ENCODE measurements at regions not wholly inside any gene's neighbourhood (a gene's known extent, or its start where the extent isn't known, plus 50 kb on each side); places are given as distances from the start of the nearest gene placed in this dataset.

DNA sequence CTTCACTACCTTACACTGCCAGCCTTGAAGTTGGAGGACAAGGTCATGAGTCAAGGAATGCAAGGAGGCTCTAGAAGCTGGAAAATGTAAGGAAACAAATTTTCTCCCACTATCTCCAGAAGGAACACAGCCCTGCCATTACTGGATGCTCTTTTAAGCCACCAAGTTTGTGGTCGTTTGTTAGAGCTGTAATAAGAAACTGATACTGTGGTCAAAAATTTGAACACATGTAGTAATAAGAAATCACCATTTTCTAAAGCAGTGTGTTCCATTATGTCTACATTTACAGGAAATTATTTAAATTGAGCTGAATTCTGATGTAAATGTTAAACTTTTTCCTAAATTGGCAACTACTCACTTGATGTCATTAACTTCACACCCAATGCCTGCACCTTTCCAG lies 729.0 kb downstream of the KCNJ3 start:
- H3K23me2 ChIP-seq (ENCODE audit: low read depth, low read length), result no peaks in the 10 kb centered on the region; the same call in 1 of the 2 replicates
- TF ChIP-seq FOSL1 (IDR thresholded peaks at IDR 0.05; ENCODE audit: insufficient read depth, low read depth, low read length) (no peak), CHD1 (IDR thresholded peaks at IDR 0.05; ENCODE audit: low read depth, low read length) (no peak), CTCF (IDR thresholded peaks at IDR 0.05; ENCODE audit: control extremely low read depth in 1 of 3, insufficient read depth in 1 of 3, low read depth in 1 of 3, low read length in 3 of 3) (no peak), RFX5 (IDR thresholded peaks at IDR 0.05; ENCODE audit: borderline replicate concordance, low read depth, low read length) (no peak), RNF2 (IDR thresholded peaks at IDR 0.05; ENCODE audit: borderline replicate concordance, low read depth, low read length, missing control alignments, poor library complexity, severe bottlenecking) (no peak), SP1 (IDR thresholded peaks at IDR 0.05; ENCODE audit: low read depth, low read length) (no peak), ATF2 (IDR thresholded peaks at IDR 0.05; ENCODE audit: low read length) (no peak)
- TF ChIP-seq, protein P1, sequence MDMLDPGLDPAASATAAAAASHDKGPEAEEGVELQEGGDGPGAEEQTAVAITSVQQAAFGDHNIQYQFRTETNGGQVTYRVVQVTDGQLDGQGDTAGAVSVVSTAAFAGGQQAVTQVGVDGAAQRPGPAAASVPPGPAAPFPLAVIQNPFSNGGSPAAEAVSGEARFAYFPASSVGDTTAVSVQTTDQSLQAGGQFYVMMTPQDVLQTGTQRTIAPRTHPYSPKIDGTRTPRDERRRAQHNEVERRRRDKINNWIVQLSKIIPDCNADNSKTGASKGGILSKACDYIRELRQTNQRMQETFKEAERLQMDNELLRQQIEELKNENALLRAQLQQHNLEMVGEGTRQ (IDR thresholded peaks at IDR 0.05; ENCODE audit: low read length), result no peak

More for the DNA sequence above, 729.0 kb downstream of the KCNJ3 start:
- Histone ChIP-seq H2BK15ac (ENCODE audit: low read length) (no peak overlapping the region), H3K79me2 (ENCODE audit: control insufficient read depth in 1 of 2, insufficient read depth in 2 of 2, low read length in 2 of 2) (no peaks in the 10 kb centered on the region), H3K14ac (ENCODE audit: insufficient read length) (no peak overlapping the region), H4K5ac (ENCODE audit: insufficient read length, low read depth, low read length) (no peak overlapping the region), H2BK5ac (ENCODE audit: low read depth, low read length) (no peak overlapping the region), H3K27ac (ENCODE audit: low read depth, low read length) (no peak overlapping the region), H3K79me1 (ENCODE audit: low read depth, low read length) (no peaks in the 10 kb centered on the region), H3K18ac (ENCODE audit: extremely low read depth, low read length) (no peak overlapping the region), H4K20me1 (replicated peaks in 1 of 2; ENCODE audit: control insufficient read depth in 1 of 2, insufficient read depth in 2 of 2, low read length in 2 of 2) (no peaks in the 10 kb centered on the region), H2AFZ (ENCODE audit: low read length) (no peak overlapping the region), H2BK12ac (ENCODE audit: low read depth, low read length) (no peak overlapping the region), H2BK20ac (ENCODE audit: low read length) (no peak overlapping the region), H3K4me3 (ENCODE audit: extremely low read depth in 1 of 4, insufficient read depth in 2 of 4, low read depth in 3 of 4, low read length in 4 of 4) (no peak overlapping the region), H3K4me1 (replicated peaks in 1 of 4; ENCODE audit: control insufficient read depth in 3 of 4, insufficient read depth in 4 of 4, low read length in 3 of 4) (no peaks in the 10 kb centered on the region), H3K23ac (ENCODE audit: insufficient read length) (no peak overlapping the region), H2BK120ac (replicated peaks; ENCODE audit: low read depth, low read length) (no peak overlapping the region), H4K91ac (replicated peaks; ENCODE audit: insufficient read length, low read length) (no peak overlapping the region), H3K36me3 (ENCODE audit: control insufficient read depth in 2 of 4, insufficient read depth in 4 of 4, low read length in 3 of 4) (no peaks in the 10 kb centered on the region), H2AK5ac (ENCODE audit: low read depth, low read length) (no peak overlapping the region), H3K56ac (replicated peaks; ENCODE audit: insufficient read length, low read depth, low read length) (no peak overlapping the region), H3K4me2 (ENCODE audit: insufficient read depth in 1 of 2, low read depth in 2 of 2, low read length in 2 of 2) (no peak overlapping the region), H3K27me3 (replicated peaks in 1 of 4; ENCODE audit: control insufficient read depth in 3 of 4, extremely low read depth in 1 of 4, insufficient read depth in 3 of 4, low read length in 3 of 4) (no peaks in the 10 kb centered on the region), H3K4ac (replicated peaks; ENCODE audit: insufficient read length, low read depth, low read length) (no peak overlapping the region), H3K9me3 (ENCODE audit: insufficient read depth in 2 of 2, low read depth in 1 of 2, low read length in 1 of 2) (no peaks in the 10 kb centered on the region), H4K8ac (ENCODE audit: extremely low read depth, insufficient read depth, low read length) (no peak overlapping the region), H3K9ac (replicated peaks in 1 of 4; ENCODE audit: extremely low read depth in 1 of 4, low read depth in 3 of 4, low read length in 3 of 4) (no peak overlapping the region)
- CTCF ChIA-PET (ENCODE audit: partially characterized antibody), result no interaction called here
- POLR2A ChIA-PET (ENCODE audit: partially characterized antibody), result no interaction called here
- DNase-seq (ENCODE audit: low read depth in 1 of 2, low spot score in 2 of 2), result no peak
- 82% methylated on average over 1 of the region's 1 CpG; no CpG with 5 or more reads in 1 of the 2 experiments for WGBS, 2 experiments (ENCODE audit: extremely low coverage in 1 of 2, insufficient coverage in 1 of 2, insufficient read length in 1 of 2, insufficient replicate concordance in 2 of 2, low coverage in 1 of 2, low lambda C conversion rate in 2 of 2, missing lambda C conversion rate in 1 of 2)
- no peak for FAIRE-seq

Data from H1 (cell line).